NCI-H2107 treated with DMSO at 0.1 percent for 48 hours (cell line): ENCODE measurements at regions not wholly inside any gene's neighbourhood (a gene's known extent, or its start where the extent isn't known, plus 50 kb on each side); places are given as distances from the start of the nearest gene placed in this dataset.
A peak's percentile ranks its signal among the peaks of the same experiment; 100 is the strongest.

Source experiments
- DNase-seq: peaks from one replicate; lab custom pipeline; 2025; ENCODE audit not compliant: unreplicated experiment; lab: John Stamatoyannopoulos, UW

DNA sequence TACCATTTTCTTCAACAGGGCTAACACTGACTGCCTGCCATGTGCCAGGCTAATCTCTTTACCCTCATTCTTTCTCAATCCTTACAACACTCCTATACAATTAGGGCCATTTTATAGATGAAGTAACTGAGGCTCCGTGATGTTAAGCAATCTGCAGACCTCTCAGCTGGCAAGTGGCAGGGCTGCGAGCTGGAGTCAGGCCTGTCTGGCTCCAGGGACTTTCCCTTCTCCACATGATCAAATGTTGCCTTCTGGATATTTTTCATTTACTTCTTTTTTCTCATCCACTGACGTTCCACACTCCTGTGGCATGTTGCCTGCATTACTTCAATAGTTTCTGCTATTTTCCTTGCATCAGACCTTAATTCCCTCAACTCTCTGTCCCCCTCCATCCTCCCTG lies 55.2 kb upstream of the TAGAP start:
- no peak for DNase-seq

GRCh38 chr6:159099276-159099675 lies 54.5 kb upstream of the TAGAP start:
- DNase-seq, result no peak

DNA sequence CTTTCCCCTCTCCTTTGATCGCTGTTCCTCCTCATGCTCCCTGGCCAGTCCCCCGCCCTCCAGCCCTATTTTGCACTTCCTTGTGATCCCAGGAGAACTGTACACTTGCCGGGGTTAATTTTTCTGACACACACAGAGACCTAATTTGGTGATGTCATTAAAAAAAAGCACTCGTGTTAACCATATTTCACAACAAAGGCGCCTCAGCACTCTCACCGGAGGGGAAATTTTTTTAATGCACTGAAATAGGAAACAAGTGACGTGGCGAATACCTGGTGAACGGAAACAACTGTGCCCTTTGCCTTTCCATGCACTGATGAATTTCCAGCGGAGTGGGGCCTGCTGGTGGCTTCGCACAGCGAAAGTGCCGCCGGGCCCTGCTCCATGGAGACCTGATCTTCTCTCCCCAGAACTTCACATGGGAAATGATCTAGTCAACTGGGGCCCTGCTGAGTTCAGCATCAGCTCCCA lies 53.9 kb upstream of the TAGAP start:
- DNase-seq, result peak; percentile 79

DNA sequence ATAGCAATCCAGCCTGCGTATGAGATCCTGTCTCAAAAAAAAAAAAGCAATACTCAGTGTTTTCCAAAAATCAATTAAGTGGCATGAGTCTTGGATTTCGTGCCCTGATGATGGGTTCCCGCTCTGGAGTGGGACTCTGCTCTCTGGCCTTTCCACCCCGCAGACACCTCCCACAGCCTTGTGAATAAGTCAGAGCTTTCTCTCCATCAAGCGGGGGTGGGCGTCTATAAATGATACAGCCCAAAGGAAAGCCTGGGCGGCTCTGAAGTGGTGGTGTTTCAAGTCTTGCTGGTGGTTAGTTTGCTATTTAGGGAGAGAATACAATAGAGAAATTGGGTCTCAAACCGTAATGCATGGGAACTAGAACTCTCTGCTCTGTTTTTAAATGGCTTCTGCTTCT lies 52.5 kb upstream of the TAGAP start:
- no peak for DNase-seq

- no peak for DNase-seq
These were observed 50.8 kb upstream of the TAGAP start for GRCh38 chr6:159095616-159096015.

DNA sequence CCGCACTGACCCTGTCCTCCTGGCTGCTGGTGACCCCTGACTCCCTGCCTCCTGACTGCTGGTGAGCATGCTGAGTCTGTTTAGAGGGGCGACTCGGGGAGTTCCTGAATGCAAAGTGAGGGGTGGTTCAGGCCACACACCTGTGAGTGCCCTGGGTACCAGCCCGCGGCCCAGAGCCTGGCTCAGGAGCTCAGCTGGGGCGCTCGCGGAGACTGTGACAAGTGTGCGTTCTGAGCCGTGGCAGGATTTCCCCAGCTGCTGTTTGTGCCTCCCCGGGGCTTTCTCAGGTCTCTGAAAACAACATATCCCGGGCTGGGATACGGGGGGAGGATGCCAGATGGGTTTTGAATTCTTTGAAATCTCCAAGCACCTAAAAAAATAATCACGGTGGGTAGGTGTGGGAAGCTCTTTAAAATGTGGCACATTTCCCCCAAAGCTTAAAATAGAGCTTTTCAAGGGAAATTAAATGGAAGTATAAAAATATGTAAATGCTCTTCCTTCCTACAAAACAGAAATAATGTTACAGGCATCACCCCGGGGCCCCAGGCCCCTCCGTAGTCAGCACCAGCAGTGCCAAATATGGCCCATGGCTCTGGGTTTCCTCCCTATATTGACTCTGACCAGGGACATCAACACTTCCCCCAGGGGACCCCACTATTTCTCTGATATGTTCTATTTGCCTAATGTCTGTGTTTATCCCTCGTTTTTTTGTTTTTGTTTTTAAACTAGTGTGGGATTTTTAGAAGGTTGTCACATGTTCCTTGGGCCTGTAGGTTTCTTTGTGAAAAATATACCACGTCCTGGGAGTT lies 49.9 kb upstream of the TAGAP start:
- DNase-seq, result peak; percentile 3
